Breast epithelium (tissue), 3 donors: ENCODE measurements at regions not wholly inside any gene's neighbourhood (a gene's known extent, or its start where the extent isn't known, plus 50 kb on each side); places are given as distances from the start of the nearest gene placed in this dataset.

Source experiments
- CTCF ChIP-seq, 3 donors: fragments of 450-650 bp; IDR thresholded peaks; one replicate each; pipeline ENCODE4 v1.5.1; 2016 to 2017; ENCODE audit warnings: antibody characterized with exemption in 3 of 3, mild to moderate bottlenecking in 3 of 3, moderate library complexity in 3 of 3
- POLR2A ChIP-seq: fragments of 450-650 bp; IDR thresholded peaks from one replicate; pipeline ENCODE4 v1.6.1; 2016; ENCODE audit warnings: antibody characterized with exemption, mild to moderate bottlenecking, moderate library complexity
- POLR2AphosphoS5 ChIP-seq, 3 donors: sonication (generic); formaldehyde crosslinking; IDR thresholded peaks; one replicate each; pipeline ENCODE4 v1.6.1; 2017; ENCODE audit warnings: antibody characterized with exemption in 3 of 3

GRCh38 chr14:101033006-101033405 lies 129.5 kb upstream of the RTL1 start:
- TF ChIP-seq CTCF (IDR thresholded peaks at IDR 0.05) (no peak), POLR2AphosphoS5 (IDR thresholded peaks at IDR 0.05) (no peak), POLR2A (no peak)
